GM18870 (cell line): ENCODE measurements at regions not wholly inside any gene's neighbourhood (a gene's known extent, or its start where the extent isn't known, plus 50 kb on each side); places are given as distances from the start of the nearest gene placed in this dataset.

Source experiments
- ATAC-seq: cut with Tn5 transposase; IDR thresholded peaks from one replicate; pipeline ENCODE4 v1.9.1; 2021; ENCODE audit warnings: moderate library complexity; ENCODE audit not compliant: unreplicated experiment

GRCh38 chr6:137357263-137357947 is 136.8 kb downstream of the OLIG3 start:
- ATAC-seq = no peak

GRCh38 chr6:137353842-137354397 is 134.7 kb upstream of the IFNGR1 start:
- ATAC-seq = no peak

- no peak for ATAC-seq
Measured at GRCh38 chr6:137353346-137353745, 134.2 kb upstream of the IFNGR1 start.

GRCh38 chr6:137352859-137353258 is 133.7 kb upstream of the IFNGR1 start:
- no peak for ATAC-seq

GRCh38 chr6:137351890-137352289 is 132.7 kb upstream of the IFNGR1 start:
- no peak for ATAC-seq

GRCh38 chr6:137350857-137351256 is 131.7 kb upstream of the IFNGR1 start:
- ATAC-seq = no peak

GRCh38 chr6:137349856-137350830 is 131.0 kb upstream of the IFNGR1 start:
- ATAC-seq = no peak

GRCh38 chr6:137348777-137349176 is 129.6 kb upstream of the IFNGR1 start:
- no peak for ATAC-seq

- ATAC-seq = no peak
Measured at GRCh38 chr6:137343241-137343640, 124.1 kb upstream of the IFNGR1 start.

GRCh38 chr6:137342607-137343190 is 123.5 kb upstream of the IFNGR1 start:
- no peak for ATAC-seq

- ATAC-seq = no peak
Measured at GRCh38 chr6:137341681-137342195, 122.6 kb upstream of the IFNGR1 start.

GRCh38 chr6:137339929-137340559 is 120.9 kb upstream of the IFNGR1 start:
- no peak for ATAC-seq

- no peak for ATAC-seq
Measured at GRCh38 chr6:137334884-137335283, 115.7 kb upstream of the IFNGR1 start.

GRCh38 chr6:137334094-137334493 is 114.9 kb upstream of the IFNGR1 start:
- no peak for ATAC-seq

GRCh38 chr6:137332637-137333280 is 113.6 kb upstream of the IFNGR1 start:
- ATAC-seq = no peak

GRCh38 chr6:137323860-137324259 is 104.7 kb upstream of the IFNGR1 start:
- no peak for ATAC-seq

- ATAC-seq = no peak
Measured at GRCh38 chr6:137320271-137320670, 101.1 kb upstream of the IFNGR1 start.

GRCh38 chr6:137316626-137317025 is 97.4 kb upstream of the IFNGR1 start:
- ATAC-seq = no peak

- ATAC-seq = no peak
Measured at GRCh38 chr6:137315081-137315480, 95.9 kb upstream of the IFNGR1 start.
